K562 (cell line): ENCODE measurements at regions not wholly inside any gene's neighbourhood (a gene's known extent, or its start where the extent isn't known, plus 50 kb on each side); places are given as distances from the start of the nearest gene placed in this dataset.

Source experiments
- ATAC-seq: fragments of 200-7000 bp; cut with Tn5 transposase; 3 replicates; pipeline ENCODE4 v1.9.1; 2020; ENCODE audit warnings: moderate library complexity
- BruUV-seq: library from RNA; stranded (reverse); fragments of 400-500 nt; replicated peaks from 2 replicates; lab custom pipeline; 2021; lab: Mats Ljungman, UMichigan
- CTCF ChIA-PET: fragments of 300-600 bp; formaldehyde crosslinking; extraction: SDS; loops from one replicate; lab custom pipeline; 2021; ENCODE audit warnings: low intra/inter-chr PET ratio; lab: Yijun Ruan, JAX
- POLR2A ChIA-PET: fragments of 300-600, 350-650 bp; sonication (Branson Sonifier 250); formaldehyde crosslinking; extraction: SDS; loops from one replicate; lab custom pipeline; 2021; ENCODE audit warnings: antibody characterized with exemption, inconsistent platforms; lab: Yijun Ruan, JAX
- DNase-seq, 4 experiments: peaks; one replicate each; pipeline versions ENCODE4 v3.0.0 to v3.0.0-alpha.2; 2011 to 2018; ENCODE audit warnings: low spot score in 3 of 4, mixed read lengths in 3 of 4; ENCODE audit errors: extremely low read depth in 1 of 4
- FAIRE-seq: peaks from 2 replicates; lab custom pipeline; 2011; peaks lifted over from hg19 to GRCh38; lab: Jason Lieb, UNC
- H2AFZ ChIP-seq: 2 replicates; pipeline ENCODE4 v1.6.0; 2011; ENCODE audit warnings: low read depth, low read length, control low read depth, inconsistent platforms
- H3K27ac ChIP-seq: fragments of 200-600 bp; 3 replicates; pipeline ENCODE4 v1.8.0; 2011; ENCODE audit warnings: low read depth, mild to moderate bottlenecking, control low read depth, inconsistent platforms, low read length, moderate library complexity, mixed read lengths; ENCODE audit errors: extremely low read depth
- H3K27me3 ChIP-seq, 2 experiments: fragments of 300-600 bp in 1 of 2; 2 replicates in 1 of 2; 3 replicates in 1 of 2; pipeline versions ENCODE4 v1.6.0 to v1.8.0; 2011; ENCODE audit warnings: inconsistent platforms in 2 of 2, low read length in 2 of 2, mild to moderate bottlenecking in 1 of 2, mixed read lengths in 1 of 2, moderate library complexity in 1 of 2; ENCODE audit not compliant: control insufficient read depth in 2 of 2, insufficient read depth in 2 of 2
- H3K36me3 ChIP-seq: fragments of 300-600 bp; 3 replicates; pipeline ENCODE4 v1.8.0; 2011; ENCODE audit warnings: mild to moderate bottlenecking, low read length, inconsistent platforms; ENCODE audit not compliant: control insufficient read depth, insufficient read depth
- H3K4me1 ChIP-seq, 2 experiments: fragments of 200-600 bp in 1 of 2; replicated peaks in 1 of 2; 2 replicates in 1 of 2; 3 replicates in 1 of 2; pipeline versions ENCODE4 v1.5.1 to v1.8.0; 2011; ENCODE audit warnings: inconsistent platforms in 2 of 2, low read length in 2 of 2, mild to moderate bottlenecking in 1 of 2, mixed read lengths in 1 of 2, moderate library complexity in 1 of 2; ENCODE audit not compliant: control insufficient read depth in 2 of 2, insufficient read depth in 2 of 2
- H3K4me2 ChIP-seq: 2 replicates; pipeline ENCODE4 v1.6.1; 2011; ENCODE audit warnings: low read length, control low read depth, inconsistent platforms, mixed read lengths; ENCODE audit not compliant: insufficient read depth
- H3K4me3 ChIP-seq: fragments of 200-600 bp; sonication (generic), shearing (Covaris generic); 2 replicates; pipeline ENCODE4 v1.5.1; 2016; ENCODE audit warnings: control low read depth, inconsistent platforms
- H3K79me2 ChIP-seq: fragments of 200-600 bp; 3 replicates; pipeline ENCODE4 v1.8.0; 2011; ENCODE audit warnings: low read length, inconsistent platforms; ENCODE audit not compliant: control insufficient read depth, insufficient read depth
- H3K9ac ChIP-seq, 2 experiments: 2 replicates each; pipeline versions ENCODE4 v1.6.0 to v1.6.1; 2011; ENCODE audit warnings: low read depth in 2 of 2, low read length in 2 of 2, control low read depth in 1 of 2, inconsistent platforms in 1 of 2, mild to moderate bottlenecking in 1 of 2, mixed read lengths in 1 of 2; ENCODE audit not compliant: insufficient read depth in 1 of 2
- H3K9me1 ChIP-seq: one replicate; pipeline ENCODE4 v1.6.0; 2011; ENCODE audit warnings: inconsistent platforms, mild to moderate bottlenecking, low read length, moderate library complexity; ENCODE audit not compliant: control insufficient read depth, insufficient read depth
- H3K9me3 ChIP-seq: replicated peaks from 2 replicates; pipeline ENCODE4 v1.5.1; 2011; ENCODE audit warnings: low read depth, low read length, inconsistent platforms; ENCODE audit not compliant: control insufficient read depth, insufficient read depth
- H4K20me1 ChIP-seq: replicated peaks from 2 replicates; pipeline ENCODE4 v1.6.1; 2011; ENCODE audit warnings: low read length, inconsistent platforms, mixed read lengths; ENCODE audit not compliant: control insufficient read depth, insufficient read depth
- CBX3 ChIP-seq, 2 experiments: IDR thresholded peaks; 1 replicate in 1 of 2; 2 replicates in 1 of 2; pipeline ENCODE4 v1.6.1; 2012; ENCODE audit warnings: inconsistent platforms in 2 of 2, low read length in 2 of 2, borderline replicate concordance in 1 of 2, control low read depth in 1 of 2
- CSDE1 ChIP-seq, 2 experiments: fragments of 450-650 bp; IDR thresholded peaks; 2 replicates each; pipeline ENCODE4 v1.6.1; 2016; ENCODE audit warnings: mild to moderate bottlenecking in 1 of 2
- EHMT2 ChIP-seq: fragments of 450-650 bp; IDR thresholded peaks from 2 replicates; pipeline ENCODE4 v1.6.1; 2018; ENCODE audit warnings: antibody characterized with exemption
- GABPA ChIP-seq: fragments of 200-800 bp; sonication (Bioruptor generic); conservative IDR thresholded peaks from 2 replicates; pipeline ENCODE4 v1.6.1; 2016; ENCODE audit warnings: low read depth, missing genetic modification characterization, missing compliant biosample characterization
- GABPB1 ChIP-seq: sonication (generic); formaldehyde crosslinking; IDR thresholded peaks from 2 replicates; pipeline ENCODE4 v1.8.0; 2022; ENCODE audit warnings: mild to moderate bottlenecking, missing genetic modification reagents
- NR2C2 ChIP-seq, 2 experiments: fragments of 200-800 bp in 1 of 2; sonication (Bioruptor generic) in 1 of 2; sonication (generic) in 1 of 2; formaldehyde crosslinking in 1 of 2; IDR thresholded peaks; 2 replicates each; pipeline versions ENCODE4 v1.6.1 to v1.8.0; 2016 to 2022; ENCODE audit warnings: mild to moderate bottlenecking in 1 of 2, missing compliant biosample characterization in 1 of 2, missing genetic modification characterization in 1 of 2, missing genetic modification reagents in 1 of 2
- NR4A1 ChIP-seq, 2 experiments: fragments of 250-450 bp in 1 of 2; fragments of 450-650 bp in 1 of 2; sonication (Bioruptor Pico) in 1 of 2; IDR thresholded peaks; 2 replicates each; pipeline versions ENCODE4 v1.4.0 to v1.6.1; 2016 to 2020; ENCODE audit warnings: mild to moderate bottlenecking in 2 of 2, missing compliant biosample characterization in 1 of 2, missing genetic modification characterization in 1 of 2, moderate library complexity in 1 of 2
- PPARD ChIP-seq: fragments of 250-450 bp; sonication (Bioruptor Pico); IDR thresholded peaks from 2 replicates; pipeline ENCODE4 v1.8.0; 2022; ENCODE audit warnings: inconsistent platforms, mild to moderate bottlenecking, moderate library complexity
- PRMT5 ChIP-seq: sonication (generic); formaldehyde crosslinking; IDR thresholded peaks from 2 replicates; pipeline ENCODE4 v1.5.0; 2020; ENCODE audit warnings: missing genetic modification reagents
- RCOR1 ChIP-seq, 2 experiments: IDR thresholded peaks; 2 replicates each; pipeline ENCODE4 v1.6.1; 2012; ENCODE audit warnings: low read depth in 2 of 2, low read length in 2 of 2, borderline replicate concordance in 1 of 2, improper control_type of control experiment in 1 of 2
- ZNF232 ChIP-seq: sonication (generic); formaldehyde crosslinking; IDR thresholded peaks from 2 replicates; pipeline ENCODE4 v1.8.0; 2022; ENCODE audit warnings: mild to moderate bottlenecking, missing genetic modification reagents
- ZNF766 ChIP-seq: fragments of 200-800 bp; sonication (Bioruptor generic); conservative IDR thresholded peaks from 2 replicates; pipeline ENCODE4 v1.6.1; 2016; ENCODE audit warnings: missing genetic modification characterization, missing compliant biosample characterization
- WGBS: fragments of 100-300 bp; shearing (Covaris generic); methylation state at CpG from one replicate; pipeline ENCODE4 v1.1.6; 2016; ENCODE audit warnings: low coverage, mixed read lengths; ENCODE audit not compliant: insufficient coverage; ENCODE audit errors: missing lambda C conversion rate; 5-methylcytosine and 5-hydroxymethylcytosine counted together
- in situ Hi-C: fragments of 300-500 bp; cut with MboI; formaldehyde crosslinking; loops from 4 replicates; pipeline ENCODE4 v1.15.0; 2018; ENCODE audit warnings: inconsistent platforms, mixed read lengths
- intact Hi-C: fragments of 100-400 bp; cut with micrococcal nuclease; formaldehyde crosslinking; loops from 2 replicates; pipeline ENCODE4 v1.14.2; 2022
- TF ChIP-seq, protein P1 (sequence below): sonication (generic); formaldehyde crosslinking; IDR thresholded peaks from 2 replicates; pipeline ENCODE4 v1.8.0; 2022; ENCODE audit warnings: missing genetic modification reagents, mild to moderate bottlenecking, moderate library complexity, borderline replicate concordance
- TF ChIP-seq, protein P2 (sequence below): fragments of 250-450 bp; sonication (Bioruptor Pico); IDR thresholded peaks from 2 replicates; pipeline ENCODE4 v1.8.0; 2022; ENCODE audit warnings: moderate library complexity, mild to moderate bottlenecking, inconsistent platforms
- TF ChIP-seq, protein P3 (sequence below): fragments of 250-450 bp; sonication (Bioruptor Pico); IDR thresholded peaks from 2 replicates; pipeline ENCODE4 v1.8.0; 2021; ENCODE audit warnings: mild to moderate bottlenecking, moderate library complexity

DNA sequence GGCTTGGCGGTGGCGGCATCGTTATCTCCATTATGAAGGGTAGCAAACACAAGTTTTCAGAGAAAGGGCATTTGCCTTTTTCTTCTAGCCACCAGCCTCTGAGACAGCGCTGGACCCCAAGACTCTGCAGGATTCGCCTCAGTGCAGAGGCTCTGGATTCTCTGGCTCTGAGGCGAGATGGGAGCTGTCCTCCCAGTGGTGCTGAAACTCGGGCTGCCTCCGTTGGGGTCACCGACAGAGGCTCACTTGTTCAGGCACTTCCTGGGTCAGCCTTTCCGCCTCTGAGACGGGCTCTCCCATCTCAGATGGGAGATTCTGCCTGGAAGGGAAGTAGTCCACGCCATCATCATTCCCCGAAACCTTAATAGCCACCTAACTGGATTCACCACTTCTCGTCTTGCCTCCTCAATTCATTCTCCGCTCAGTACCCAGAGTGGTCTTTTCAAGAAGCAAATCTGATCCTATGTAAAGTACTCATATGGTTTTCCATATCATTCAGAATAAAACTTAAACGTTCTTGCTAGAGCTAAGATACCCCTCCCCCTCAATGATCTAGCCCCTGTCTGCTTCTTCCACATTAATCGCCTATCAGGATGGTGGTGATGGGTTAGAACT lies 76.9 kb downstream of the RHCG start:
- WGBS, result 4% methylated on average over 17 of the region's 17 CpGs
- peak; percentile 76 for FAIRE-seq
- Histone ChIP-seq H3K9me3 (no peaks in the 10 kb centered on the region), H3K9ac (no peak overlapping the region), H3K4me3 (no peak overlapping the region), H3K79me2 (no peaks in the 10 kb centered on the region), H3K36me3 (no peaks in the 10 kb centered on the region), H2AFZ (no peak overlapping the region), H3K9me1 (no peaks in the 10 kb centered on the region), H3K27ac (no peak overlapping the region), H4K20me1 (peaks cover 6% of the 10 kb centered on the region), H3K4me2 (no peak overlapping the region), H3K4me1 (peaks cover 0 to 6% of the 10 kb centered on the region in 2 experiments; a peak in 2 of 5 replicates), H3K27me3 (peaks cover 0 to 23% of the 10 kb centered on the region in 2 experiments; a peak in 3 of 5 replicates)
- no TSS peak for BruUV-seq
- in situ Hi-C loops, result no loop called here
- intact Hi-C loops, result no loop called here
- peak; percentile 87 for ATAC-seq
- POLR2A ChIA-PET, result interaction anchor here (0.9 to 1.4 kb wide), 4 partner anchors 9 to 156 kb away, joined by 3 to 4 read pairs (median 3); partner anchors contain the start of gene TICRR
- DNase-seq, result peak; percentile 62 to 74 (median 67)
- CTCF ChIA-PET, result no interaction called here
- TF ChIP-seq GABPB1 (CRISPR knock-in tag) (peak; percentile 44; the same call in 1 of the 2 replicates), ZNF232 (CRISPR knock-in tag) (0 out of 2 replicates have a peak, but pooled peaks have one; percentile 43), EHMT2 (peak; percentile 98), PRMT5 (peak; percentile 82; the same call in 1 of the 2 replicates), CSDE1 (IDR thresholded peaks at IDR 0.05) (no peak), CBX3 (IDR thresholded peaks at IDR 0.05; ENCODE audit: borderline replicate concordance in 1 of 2, low read length in 2 of 2) (peak in 1 of 2 experiments; percentile 55; a peak in 1 of 3 replicates), RCOR1 (IDR thresholded peaks at IDR 0.05; ENCODE audit: borderline replicate concordance in 1 of 2, low read depth in 2 of 2, low read length in 2 of 2) (peak in 1 of 2 experiments; percentile 79; a peak in 2 of 4 replicates), NR2C2 (CRISPR knock-in tag; IDR thresholded peaks at IDR 0.05) (peak; percentile 83), NR2C2 (tag; IDR thresholded peaks at IDR 0.05) (peak; percentile 62), NR4A1 (CRISPR knock-in tag; IDR thresholded peaks at IDR 0.05) (no peak), NR4A1 (tag; IDR thresholded peaks at IDR 0.05) (no peak), GABPA (tag) (0 out of 2 replicates have a peak, but pooled peaks have one; percentile 21), PPARD (CRISPR knock-in tag) (no peak), ZNF766 (CRISPR knock-in tag) (peak; percentile 52; the same call in 1 of the 2 replicates)
- TF ChIP-seq, protein P1, sequence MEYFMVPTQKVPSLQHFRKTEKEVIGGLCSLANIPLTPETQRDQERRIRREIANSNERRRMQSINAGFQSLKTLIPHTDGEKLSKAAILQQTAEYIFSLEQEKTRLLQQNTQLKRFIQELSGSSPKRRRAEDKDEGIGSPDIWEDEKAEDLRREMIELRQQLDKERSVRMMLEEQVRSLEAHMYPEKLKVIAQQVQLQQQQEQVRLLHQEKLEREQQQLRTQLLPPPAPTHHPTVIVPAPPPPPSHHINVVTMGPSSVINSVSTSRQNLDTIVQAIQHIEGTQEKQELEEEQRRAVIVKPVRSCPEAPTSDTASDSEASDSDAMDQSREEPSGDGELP (CRISPR knock-in tag), result peak; percentile 38; the same call in 1 of the 2 replicates
- TF ChIP-seq, protein P2, sequence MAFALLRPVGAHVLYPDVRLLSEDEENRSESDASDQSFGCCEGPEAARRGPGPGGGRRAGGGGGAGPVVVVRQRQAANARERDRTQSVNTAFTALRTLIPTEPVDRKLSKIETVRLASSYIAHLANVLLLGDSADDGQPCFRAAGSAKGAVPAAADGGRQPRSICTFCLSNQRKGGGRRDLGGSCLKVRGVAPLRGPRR (CRISPR knock-in tag), result no peak
- TF ChIP-seq, protein P3, sequence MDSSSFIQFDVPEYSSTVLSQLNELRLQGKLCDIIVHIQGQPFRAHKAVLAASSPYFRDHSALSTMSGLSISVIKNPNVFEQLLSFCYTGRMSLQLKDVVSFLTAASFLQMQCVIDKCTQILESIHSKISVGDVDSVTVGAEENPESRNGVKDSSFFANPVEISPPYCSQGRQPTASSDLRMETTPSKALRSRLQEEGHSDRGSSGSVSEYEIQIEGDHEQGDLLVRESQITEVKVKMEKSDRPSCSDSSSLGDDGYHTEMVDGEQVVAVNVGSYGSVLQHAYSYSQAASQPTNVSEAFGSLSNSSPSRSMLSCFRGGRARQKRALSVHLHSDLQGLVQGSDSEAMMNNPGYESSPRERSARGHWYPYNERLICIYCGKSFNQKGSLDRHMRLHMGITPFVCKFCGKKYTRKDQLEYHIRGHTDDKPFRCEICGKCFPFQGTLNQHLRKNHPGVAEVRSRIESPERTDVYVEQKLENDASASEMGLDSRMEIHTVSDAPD (CRISPR knock-in tag), result no peak
